Right atrium auricular region (tissue), 2 donors: ENCODE measurements at regions not wholly inside any gene's neighbourhood (a gene's known extent, or its start where the extent isn't known, plus 50 kb on each side); places are given as distances from the start of the nearest gene placed in this dataset.

Experiments
- DNase-seq: peaks from one replicate; pipeline ENCODE4 v3.0.0-alpha.2; 2019; ENCODE audit warnings: low spot score
- H3K27ac ChIP-seq, 2 donors: fragments of 200-600 bp; sonication (generic); 1 replicate in 1 of 2; 2 replicates in 1 of 2; pipeline ENCODE4 v1.5.1; 2016 to 2019
- H3K27me3 ChIP-seq, 2 donors: fragments of 200-600 bp; sonication (generic); one replicate each; pipeline versions ENCODE4 v1.5.1 to v1.6.0; 2017 to 2019
- H3K36me3 ChIP-seq: fragments of 200-600 bp; sonication (generic); one replicate; pipeline ENCODE4 v1.5.1; 2016
- H3K4me1 ChIP-seq, 2 donors: fragments of 200-600 bp; sonication (generic); one replicate each; pipeline versions ENCODE4 v1.5.1 to v1.6.0; 2017 to 2019
- H3K4me3 ChIP-seq, 2 donors: fragments of 200-600 bp; sonication (generic); 1 replicate in 1 of 2; 2 replicates in 1 of 2; pipeline ENCODE4 v1.5.1; 2017 to 2019; ENCODE audit warnings: mild to moderate bottlenecking in 1 of 2, moderate library complexity in 1 of 2
- H3K9me3 ChIP-seq, 2 donors: fragments of 200-600 bp; sonication (generic); one replicate each; pipeline ENCODE4 v1.5.1; 2019
- TF ChIP-seq, protein P1 (sequence below), 2 donors: fragments of 200-600 bp; sonication (generic); IDR thresholded peaks; one replicate each; pipeline ENCODE4 v1.5.1; 2019; ENCODE audit warnings: antibody characterized with exemption in 2 of 2

GRCh38 chr14:84225268-84225667 lies 1304.7 kb upstream of the FLRT2 start:
- no peaks in the 10 kb centered on the region for H3K36me3 ChIP-seq
- peak overlapping the region in 1 of 2 donors; percentile 19 for H3K27ac ChIP-seq
- TF ChIP-seq, protein P1, sequence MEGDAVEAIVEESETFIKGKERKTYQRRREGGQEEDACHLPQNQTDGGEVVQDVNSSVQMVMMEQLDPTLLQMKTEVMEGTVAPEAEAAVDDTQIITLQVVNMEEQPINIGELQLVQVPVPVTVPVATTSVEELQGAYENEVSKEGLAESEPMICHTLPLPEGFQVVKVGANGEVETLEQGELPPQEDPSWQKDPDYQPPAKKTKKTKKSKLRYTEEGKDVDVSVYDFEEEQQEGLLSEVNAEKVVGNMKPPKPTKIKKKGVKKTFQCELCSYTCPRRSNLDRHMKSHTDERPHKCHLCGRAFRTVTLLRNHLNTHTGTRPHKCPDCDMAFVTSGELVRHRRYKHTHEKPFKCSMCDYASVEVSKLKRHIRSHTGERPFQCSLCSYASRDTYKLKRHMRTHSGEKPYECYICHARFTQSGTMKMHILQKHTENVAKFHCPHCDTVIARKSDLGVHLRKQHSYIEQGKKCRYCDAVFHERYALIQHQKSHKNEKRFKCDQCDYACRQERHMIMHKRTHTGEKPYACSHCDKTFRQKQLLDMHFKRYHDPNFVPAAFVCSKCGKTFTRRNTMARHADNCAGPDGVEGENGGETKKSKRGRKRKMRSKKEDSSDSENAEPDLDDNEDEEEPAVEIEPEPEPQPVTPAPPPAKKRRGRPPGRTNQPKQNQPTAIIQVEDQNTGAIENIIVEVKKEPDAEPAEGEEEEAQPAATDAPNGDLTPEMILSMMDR (IDR thresholded peaks at IDR 0.05): no peak
- H3K4me3 ChIP-seq: no peak overlapping the region
- H3K27me3 ChIP-seq: no peaks in the 10 kb centered on the region
- H3K4me1 ChIP-seq: no peaks in the 10 kb centered on the region
- H3K9me3 ChIP-seq: no peaks in the 10 kb centered on the region
- peak; percentile 62 for DNase-seq

DNA sequence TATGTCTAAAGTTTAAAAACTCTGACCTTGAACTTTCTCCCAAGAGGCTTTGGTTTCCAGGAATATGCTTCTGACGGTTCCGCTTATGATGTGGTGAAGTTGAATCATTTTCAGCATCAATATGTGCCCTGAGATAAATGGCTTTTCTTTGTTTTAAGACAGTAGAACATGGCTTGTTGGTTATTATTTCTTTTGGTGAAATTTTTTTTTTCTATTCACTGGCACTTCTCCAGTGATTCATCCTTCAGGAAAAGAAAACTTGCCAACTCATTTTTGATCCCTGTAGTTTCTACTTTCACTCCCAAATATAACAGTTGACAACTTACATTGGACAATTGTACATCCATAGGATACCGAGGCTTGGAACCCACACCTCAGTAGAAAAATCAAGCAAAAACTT lies 1301.2 kb upstream of the FLRT2 start:
- no peak overlapping the region for H3K4me3 ChIP-seq
- no peaks in the 10 kb centered on the region for H3K36me3 ChIP-seq
- H3K27me3 ChIP-seq: no peaks in the 10 kb centered on the region
- no peak for DNase-seq
- H3K9me3 ChIP-seq: no peaks in the 10 kb centered on the region
- no peaks in the 10 kb centered on the region for H3K4me1 ChIP-seq
- TF ChIP-seq, protein P1 (IDR thresholded peaks at IDR 0.05): no peak
- H3K27ac ChIP-seq: no peak overlapping the region

DNA sequence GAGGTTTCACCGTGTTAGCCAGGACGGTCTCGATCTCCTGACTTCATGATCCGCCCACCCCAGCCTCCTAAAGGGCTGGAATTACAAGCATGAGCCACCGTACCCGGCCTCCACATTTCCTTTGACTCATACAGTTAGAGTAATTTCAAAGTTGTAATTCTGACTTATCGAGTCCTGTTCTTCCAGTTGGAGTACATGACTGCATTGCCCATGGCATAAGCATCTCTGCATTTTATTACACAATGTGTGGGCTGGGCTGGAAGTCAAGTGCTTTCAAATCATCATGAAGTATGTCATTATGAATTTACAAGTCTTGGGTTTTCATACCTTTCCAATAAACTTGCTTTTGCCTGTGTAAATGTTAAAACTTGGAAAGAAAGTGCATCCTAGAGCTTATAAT lies 1295.7 kb upstream of the FLRT2 start:
- TF ChIP-seq, protein P1 (IDR thresholded peaks at IDR 0.05): no peak
- no peaks in the 10 kb centered on the region for H3K4me1 ChIP-seq
- DNase-seq: no peak
- H3K36me3 ChIP-seq: no peaks in the 10 kb centered on the region
- no peaks in the 10 kb centered on the region for H3K9me3 ChIP-seq
- no peak overlapping the region for H3K4me3 ChIP-seq
- H3K27me3 ChIP-seq: no peaks in the 10 kb centered on the region
- no peak overlapping the region for H3K27ac ChIP-seq

- H3K27ac ChIP-seq: no peak overlapping the region
- H3K27me3 ChIP-seq: no peaks in the 10 kb centered on the region
- no peaks in the 10 kb centered on the region for H3K4me1 ChIP-seq
- H3K4me3 ChIP-seq: no peak overlapping the region
- TF ChIP-seq, protein P1 (IDR thresholded peaks at IDR 0.05): no peak
- no peaks in the 10 kb centered on the region for H3K9me3 ChIP-seq
- no peak for DNase-seq
- no peaks in the 10 kb centered on the region for H3K36me3 ChIP-seq
Measured at GRCh38 chr14:84236290-84236689, 1293.7 kb upstream of the FLRT2 start.

- no peaks in the 10 kb centered on the region for H3K27me3 ChIP-seq
- no peaks in the 10 kb centered on the region for H3K9me3 ChIP-seq
- DNase-seq: no peak
- TF ChIP-seq, protein P1 (IDR thresholded peaks at IDR 0.05): no peak
- no peaks in the 10 kb centered on the region for H3K36me3 ChIP-seq
- no peaks in the 10 kb centered on the region for H3K4me1 ChIP-seq
- no peak overlapping the region for H3K4me3 ChIP-seq
- no peak overlapping the region for H3K27ac ChIP-seq
Measured at GRCh38 chr14:84237881-84238280, 1292.1 kb upstream of the FLRT2 start.

GRCh38 chr14:84247693-84248092 lies 1282.3 kb upstream of the FLRT2 start:
- Histone ChIP-seq H3K27ac (no peak overlapping the region), H3K36me3 (no peaks in the 10 kb centered on the region), H3K9me3 (no peaks in the 10 kb centered on the region), H3K4me1 (peaks cover 0 to 5% of the 10 kb centered on the region in 2 donors), H3K27me3 (no peaks in the 10 kb centered on the region), H3K4me3 (no peak overlapping the region)
- DNase-seq: no peak
- TF ChIP-seq, protein P1 (IDR thresholded peaks at IDR 0.05): no peak
